PFSK-1 (cell line): ENCODE measurements at regions not wholly inside any gene's neighbourhood (a gene's known extent, or its start where the extent isn't known, plus 50 kb on each side); places are given as distances from the start of the nearest gene placed in this dataset.

Source experiments
- POLR2AphosphoS5 ChIP-seq: IDR thresholded peaks from 2 replicates; pipeline ENCODE4 v1.6.1; 2012; ENCODE audit warnings: low read depth, mild to moderate bottlenecking, control low read depth, low read length, moderate library complexity
- REST ChIP-seq, 2 experiments: IDR thresholded peaks; 2 replicates each; pipeline versions ENCODE4 v1.6.1 to v1.8.0; 2011 to 2012; ENCODE audit warnings: low read depth in 2 of 2, low read length in 2 of 2, control low read depth in 1 of 2, inconsistent platforms in 1 of 2, mild to moderate bottlenecking in 1 of 2, moderate library complexity in 1 of 2; ENCODE audit not compliant: insufficient read depth in 1 of 2
- SIN3A ChIP-seq: IDR thresholded peaks from 2 replicates; pipeline ENCODE4 v1.6.1; 2012; ENCODE audit warnings: mild to moderate bottlenecking, low read length, moderate library complexity, borderline replicate concordance; ENCODE audit not compliant: insufficient read depth
- TAF1 ChIP-seq: IDR thresholded peaks from 2 replicates; pipeline ENCODE4 v1.6.1; 2012; ENCODE audit warnings: low read length, control low read depth, borderline replicate concordance; ENCODE audit not compliant: insufficient read depth

DNA sequence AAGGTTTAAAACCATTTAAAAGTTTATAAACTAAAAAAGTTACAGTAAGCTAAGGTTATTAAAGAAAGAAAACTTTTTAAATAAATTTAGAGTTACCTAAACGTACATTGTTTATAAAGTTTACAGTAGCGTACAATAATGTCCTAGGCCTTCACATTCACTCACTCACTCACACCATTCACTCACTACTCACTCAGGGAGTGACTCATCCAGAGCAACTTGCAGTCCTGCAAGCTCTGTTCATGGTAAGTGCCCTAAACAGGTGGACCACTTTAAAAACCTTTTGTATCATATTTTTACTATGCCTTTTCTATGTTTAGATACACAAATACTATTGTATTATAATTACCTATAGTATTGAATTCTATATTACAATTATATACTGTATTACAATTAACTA lies 190.8 kb upstream of the RASA1 start:
- TF ChIP-seq SIN3A (no peak), REST (IDR thresholded peaks at IDR 0.05; ENCODE audit: insufficient read depth in 1 of 2, low read depth in 2 of 2, low read length in 2 of 2) (no peak), POLR2AphosphoS5 (no peak), TAF1 (no peak)
